SK-N-SH treated with all-trans-retinoic acid at 6 μM for 48 hours (cell line): ENCODE measurements at regions not wholly inside any gene's neighbourhood (a gene's known extent, or its start where the extent isn't known, plus 50 kb on each side); places are given as distances from the start of the nearest gene placed in this dataset.

Source experiments
- ARNTL ChIP-seq: fragments of 450-650 bp; formaldehyde crosslinking; IDR thresholded peaks from 2 replicates; pipeline ENCODE4 v1.5.0; 2020; ENCODE audit warnings: low read depth, mild to moderate bottlenecking, moderate library complexity, borderline replicate concordance
- BACH2 ChIP-seq: fragments of 250-450 bp; sonication (Bioruptor Pico); IDR thresholded peaks from 2 replicates; pipeline ENCODE4 v1.9.0; 2021; ENCODE audit warnings: mild to moderate bottlenecking, borderline replicate concordance
- CSDC2 ChIP-seq: fragments of 250-450 bp; sonication (Bioruptor Pico); IDR thresholded peaks from 2 replicates; pipeline ENCODE4 v1.5.0; 2020; ENCODE audit warnings: mild to moderate bottlenecking, moderate library complexity
- ISL1 ChIP-seq: fragments of 250-450 bp; sonication (Bioruptor Pico); IDR thresholded peaks from 2 replicates; pipeline ENCODE4 v2.1.2; 2022; ENCODE audit warnings: mild to moderate bottlenecking, moderate library complexity
- RARB ChIP-seq: fragments of 250-450 bp; sonication (Bioruptor Pico); IDR thresholded peaks from 2 replicates; pipeline ENCODE4 v1.8.0; 2021; ENCODE audit warnings: mild to moderate bottlenecking, moderate library complexity
- SNAI2 ChIP-seq: fragments of 250-450 bp; sonication (Bioruptor Pico); IDR thresholded peaks from 2 replicates; pipeline ENCODE4 v1.5.0; 2020; ENCODE audit warnings: mild to moderate bottlenecking, moderate library complexity
- ZC3H10 ChIP-seq: fragments of 250-450 bp; sonication (Bioruptor Pico); IDR thresholded peaks from 2 replicates; pipeline ENCODE4 v1.5.1; 2021; ENCODE audit warnings: mild to moderate bottlenecking, moderate library complexity
- ZFP30 ChIP-seq: fragments of 450-650 bp; formaldehyde crosslinking; IDR thresholded peaks from 2 replicates; pipeline ENCODE4 v1.5.0; 2022; ENCODE audit warnings: mild to moderate bottlenecking, moderate library complexity
- ZNF70 ChIP-seq: fragments of 450-650 bp; formaldehyde crosslinking; IDR thresholded peaks from 2 replicates; pipeline ENCODE4 v1.5.0; 2020; ENCODE audit warnings: mild to moderate bottlenecking, moderate library complexity
- ZNF8 ChIP-seq: fragments of 450-650 bp; formaldehyde crosslinking; IDR thresholded peaks from 2 replicates; pipeline ENCODE4 v1.5.0; 2020; ENCODE audit warnings: mild to moderate bottlenecking, moderate library complexity
- TF ChIP-seq, protein P1 (sequence below): fragments of 250-450 bp; sonication (Bioruptor Pico); IDR thresholded peaks from 2 replicates; pipeline ENCODE4 v1.5.0; 2020; ENCODE audit warnings: mild to moderate bottlenecking, moderate library complexity

DNA sequence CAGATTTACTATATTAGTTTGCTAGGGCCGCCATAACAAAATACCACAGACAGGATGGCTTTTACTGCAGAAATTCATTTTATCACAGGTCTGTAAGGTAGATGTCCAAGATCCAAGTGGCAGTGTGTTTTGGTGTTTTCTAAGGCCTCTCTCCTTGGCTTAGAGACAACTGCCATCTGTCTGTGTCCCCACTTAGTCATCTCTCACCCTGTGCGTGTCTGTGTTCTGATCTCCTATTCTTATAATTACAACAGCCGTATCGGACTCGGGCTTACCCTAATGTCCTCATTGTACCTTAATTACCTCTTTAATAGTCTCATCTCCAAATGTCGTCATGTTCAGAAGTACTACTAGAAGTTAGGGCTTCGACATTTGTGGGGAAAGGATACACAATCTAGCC, 362.3 kb upstream of the CDH19 start:
- TF ChIP-seq RARB (CRISPR knock-in tag), result no peak
- TF ChIP-seq SNAI2, result no peak
- TF ChIP-seq, protein P1, sequence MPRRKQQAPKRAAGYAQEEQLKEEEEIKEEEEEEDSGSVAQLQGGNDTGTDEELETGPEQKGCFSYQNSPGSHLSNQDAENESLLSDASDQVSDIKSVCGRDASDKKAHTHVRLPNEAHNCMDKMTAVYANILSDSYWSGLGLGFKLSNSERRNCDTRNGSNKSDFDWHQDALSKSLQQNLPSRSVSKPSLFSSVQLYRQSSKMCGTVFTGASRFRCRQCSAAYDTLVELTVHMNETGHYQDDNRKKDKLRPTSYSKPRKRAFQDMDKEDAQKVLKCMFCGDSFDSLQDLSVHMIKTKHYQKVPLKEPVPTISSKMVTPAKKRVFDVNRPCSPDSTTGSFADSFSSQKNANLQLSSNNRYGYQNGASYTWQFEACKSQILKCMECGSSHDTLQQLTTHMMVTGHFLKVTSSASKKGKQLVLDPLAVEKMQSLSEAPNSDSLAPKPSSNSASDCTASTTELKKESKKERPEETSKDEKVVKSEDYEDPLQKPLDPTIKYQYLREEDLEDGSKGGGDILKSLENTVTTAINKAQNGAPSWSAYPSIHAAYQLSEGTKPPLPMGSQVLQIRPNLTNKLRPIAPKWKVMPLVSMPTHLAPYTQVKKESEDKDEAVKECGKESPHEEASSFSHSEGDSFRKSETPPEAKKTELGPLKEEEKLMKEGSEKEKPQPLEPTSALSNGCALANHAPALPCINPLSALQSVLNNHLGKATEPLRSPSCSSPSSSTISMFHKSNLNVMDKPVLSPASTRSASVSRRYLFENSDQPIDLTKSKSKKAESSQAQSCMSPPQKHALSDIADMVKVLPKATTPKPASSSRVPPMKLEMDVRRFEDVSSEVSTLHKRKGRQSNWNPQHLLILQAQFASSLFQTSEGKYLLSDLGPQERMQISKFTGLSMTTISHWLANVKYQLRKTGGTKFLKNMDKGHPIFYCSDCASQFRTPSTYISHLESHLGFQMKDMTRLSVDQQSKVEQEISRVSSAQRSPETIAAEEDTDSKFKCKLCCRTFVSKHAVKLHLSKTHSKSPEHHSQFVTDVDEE (CRISPR knock-in tag), result no peak
- TF ChIP-seq CSDC2 (CRISPR knock-in tag), result no peak
- TF ChIP-seq ZFP30 (CRISPR knock-in tag), result no peak
- TF ChIP-seq ZC3H10 (CRISPR knock-in tag), result no peak
- no peak for TF ChIP-seq ISL1 (CRISPR knock-in tag)
- TF ChIP-seq ZNF70, result no peak
- TF ChIP-seq ARNTL (CRISPR knock-in tag), result no peak
- no peak for TF ChIP-seq ZNF8
- TF ChIP-seq BACH2 (CRISPR knock-in tag), result no peak
